GM20000 (cell line): ENCODE measurements at regions not wholly inside any gene's neighbourhood (a gene's known extent, or its start where the extent isn't known, plus 50 kb on each side); places are given as distances from the start of the nearest gene placed in this dataset.

Experiments
- DNase-seq: peaks from one replicate; pipeline ENCODE4 v3.0.0; 2012; ENCODE audit warnings: low spot score
- TF ChIP-seq, protein P1 (sequence below): IDR thresholded peaks from 2 replicates; pipeline ENCODE4 v1.5.1; 2012; ENCODE audit warnings: mild to moderate bottlenecking, control low read depth; ENCODE audit errors: extremely low read depth, missing control alignments

DNA sequence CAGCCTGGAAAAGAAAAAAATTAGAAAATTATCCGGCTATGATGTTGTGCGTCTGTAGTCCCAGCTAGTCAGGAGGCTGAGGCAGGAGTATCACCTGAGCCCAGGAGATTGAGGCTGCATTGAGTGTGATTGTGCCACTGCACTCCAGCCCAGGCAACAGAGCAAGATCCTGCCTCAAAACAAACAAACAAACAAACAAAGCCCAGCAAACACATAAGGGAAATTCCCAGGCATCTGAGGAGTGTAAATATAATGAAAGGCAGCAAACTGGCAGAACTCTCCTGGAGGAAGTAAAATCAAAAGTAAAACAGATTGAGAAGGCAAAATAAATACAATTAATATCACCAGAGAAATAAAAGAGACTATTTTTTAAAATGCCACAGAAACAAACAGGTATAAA is 84.5 kb upstream of the ITGB1 start:
- no peak for DNase-seq
- TF ChIP-seq, protein P1, sequence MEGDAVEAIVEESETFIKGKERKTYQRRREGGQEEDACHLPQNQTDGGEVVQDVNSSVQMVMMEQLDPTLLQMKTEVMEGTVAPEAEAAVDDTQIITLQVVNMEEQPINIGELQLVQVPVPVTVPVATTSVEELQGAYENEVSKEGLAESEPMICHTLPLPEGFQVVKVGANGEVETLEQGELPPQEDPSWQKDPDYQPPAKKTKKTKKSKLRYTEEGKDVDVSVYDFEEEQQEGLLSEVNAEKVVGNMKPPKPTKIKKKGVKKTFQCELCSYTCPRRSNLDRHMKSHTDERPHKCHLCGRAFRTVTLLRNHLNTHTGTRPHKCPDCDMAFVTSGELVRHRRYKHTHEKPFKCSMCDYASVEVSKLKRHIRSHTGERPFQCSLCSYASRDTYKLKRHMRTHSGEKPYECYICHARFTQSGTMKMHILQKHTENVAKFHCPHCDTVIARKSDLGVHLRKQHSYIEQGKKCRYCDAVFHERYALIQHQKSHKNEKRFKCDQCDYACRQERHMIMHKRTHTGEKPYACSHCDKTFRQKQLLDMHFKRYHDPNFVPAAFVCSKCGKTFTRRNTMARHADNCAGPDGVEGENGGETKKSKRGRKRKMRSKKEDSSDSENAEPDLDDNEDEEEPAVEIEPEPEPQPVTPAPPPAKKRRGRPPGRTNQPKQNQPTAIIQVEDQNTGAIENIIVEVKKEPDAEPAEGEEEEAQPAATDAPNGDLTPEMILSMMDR: no peak

DNA sequence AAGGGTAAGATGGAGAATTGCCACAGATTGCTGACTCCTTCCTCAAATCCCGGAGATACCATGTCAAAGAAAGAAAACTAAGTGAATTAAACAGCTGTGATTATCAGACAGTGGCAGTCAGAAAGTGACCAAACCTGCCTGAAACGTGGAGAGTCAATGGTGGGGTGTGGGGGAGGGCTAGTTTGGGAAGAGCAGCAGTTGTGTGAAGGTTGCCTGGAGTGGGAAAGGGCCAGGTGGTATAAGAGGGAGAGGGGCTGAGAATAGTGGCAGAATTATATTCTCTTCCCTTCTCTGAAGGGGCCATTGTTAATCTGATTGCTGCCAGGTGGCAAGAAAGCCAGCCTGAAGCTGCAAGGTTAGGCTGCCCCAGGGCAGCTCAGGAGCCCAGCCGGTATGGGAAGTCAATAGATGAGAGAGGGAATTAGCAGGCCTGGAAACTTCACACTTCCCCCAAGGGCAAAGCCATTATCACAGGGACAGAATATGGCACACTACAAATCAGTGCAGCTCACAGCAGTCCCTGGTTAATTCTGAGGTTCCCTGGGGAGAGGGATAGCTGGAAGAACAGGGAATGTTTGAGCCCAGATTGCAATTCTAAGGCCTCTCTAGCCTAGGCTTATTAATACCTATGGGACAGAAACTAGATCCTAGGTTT is 83.9 kb upstream of the ITGB1 start:
- DNase-seq: no peak

DNA sequence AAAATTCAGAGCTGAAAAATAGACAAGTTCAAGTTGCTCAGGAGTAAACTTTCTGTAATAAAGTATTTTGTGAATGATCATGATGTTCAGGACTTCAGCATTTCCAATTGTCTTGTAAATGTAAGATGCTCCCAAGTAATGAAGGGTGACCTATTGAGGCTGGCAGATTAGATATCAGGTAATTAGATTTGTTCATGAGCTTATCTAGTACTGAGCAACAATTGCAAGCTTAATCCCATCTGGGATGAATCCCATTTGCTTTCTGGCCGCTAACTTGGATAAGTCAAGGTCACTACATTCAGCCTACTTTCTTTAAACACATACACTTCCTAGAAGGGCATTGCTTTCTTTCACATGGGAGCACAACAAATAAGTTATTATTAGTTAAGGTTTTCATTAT is 82.4 kb upstream of the ITGB1 start:
- TF ChIP-seq, protein P1: no peak
- no peak for DNase-seq

More for the DNA sequence above, 83.9 kb upstream of the ITGB1 start:
- TF ChIP-seq, protein P1: no peak

DNA sequence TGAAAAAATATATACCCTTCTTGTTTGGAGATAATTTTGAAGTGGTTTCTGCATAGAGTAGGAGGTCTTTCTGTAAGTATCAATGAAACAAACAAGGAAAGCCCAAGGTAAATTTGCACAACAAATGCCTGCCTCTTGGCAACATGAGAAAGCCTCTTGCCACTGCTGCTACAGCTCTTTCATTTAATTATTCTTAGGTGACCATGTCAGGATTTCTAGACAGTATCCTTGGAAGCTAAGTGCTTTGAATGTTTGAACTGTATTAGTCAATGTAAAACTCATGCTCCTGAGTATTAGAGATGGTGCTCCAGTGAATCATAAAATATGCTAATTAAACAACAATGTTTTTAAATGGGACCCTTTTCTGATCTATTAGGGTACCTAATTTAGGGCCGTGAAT is 81.2 kb upstream of the ITGB1 start:
- TF ChIP-seq, protein P1: no peak
- no peak for DNase-seq

DNA sequence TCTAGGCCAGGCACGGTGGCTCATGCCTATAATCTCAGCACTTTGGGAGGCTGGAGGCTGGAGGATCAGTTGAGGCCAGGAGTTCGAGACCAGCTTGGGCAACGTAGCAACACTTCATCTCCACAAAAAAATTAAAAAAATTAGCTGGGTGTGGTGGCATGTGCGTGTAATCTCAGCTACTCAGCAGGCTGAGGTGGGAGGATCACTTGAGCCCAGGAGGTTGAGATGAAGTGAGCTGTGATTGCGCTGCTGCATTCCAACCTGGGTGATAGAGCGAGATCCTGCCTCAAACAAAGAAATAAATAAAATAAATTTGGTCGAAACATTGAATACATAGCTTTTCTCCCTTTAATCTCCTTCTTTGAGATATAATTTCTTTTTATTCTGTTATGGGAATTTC is 80.6 kb upstream of the ITGB1 start:
- TF ChIP-seq, protein P1: no peak
- DNase-seq: no peak

DNA sequence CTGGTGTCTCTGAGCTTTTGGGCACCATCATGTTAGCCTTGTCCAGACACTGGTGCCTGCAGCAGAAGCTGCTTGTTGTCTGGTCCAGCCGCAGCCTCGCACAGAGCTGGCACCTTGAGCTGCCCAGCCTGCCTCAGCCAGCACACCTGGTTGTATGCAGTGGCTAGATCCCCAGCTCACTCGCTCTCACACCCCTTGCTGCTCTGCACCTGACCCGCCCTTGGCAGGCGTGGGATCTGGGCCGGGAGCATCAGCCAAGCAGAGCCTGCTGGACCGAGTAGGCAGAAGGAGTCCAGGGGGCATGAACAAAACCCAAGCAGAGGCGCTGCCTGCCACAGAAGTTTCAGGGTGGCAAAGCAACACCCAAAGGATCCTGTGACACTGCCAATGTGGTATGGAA is 79.7 kb upstream of the ITGB1 start:
- TF ChIP-seq, protein P1: no peak
- no peak for DNase-seq

DNA sequence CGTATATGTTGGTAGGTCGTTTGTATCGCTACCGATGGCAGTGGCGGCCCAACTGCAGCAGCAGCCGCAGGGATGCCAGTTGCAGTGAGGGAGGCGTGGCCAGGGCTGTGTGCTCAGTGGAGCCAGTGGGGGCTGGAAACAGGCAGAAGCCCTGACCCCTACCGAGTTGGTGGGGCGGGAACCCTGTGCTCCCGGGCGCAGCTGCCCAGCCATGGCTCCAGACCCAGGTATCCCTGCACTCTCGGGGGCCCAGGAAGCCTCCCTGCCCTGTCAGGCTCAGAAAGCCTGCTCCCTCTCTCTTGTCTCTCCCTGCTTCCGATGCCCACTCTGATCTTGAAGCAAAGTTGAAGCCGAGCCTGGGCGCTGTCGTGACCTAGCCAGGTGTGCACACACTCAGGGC is 78.6 kb upstream of the ITGB1 start:
- no peak for DNase-seq
- TF ChIP-seq, protein P1: no peak
